ENCODE measurements at regions not wholly inside any gene's neighbourhood (a gene's known extent, or its start where the extent isn't known, plus 50 kb on each side); places are given as distances from the start of the nearest gene placed in this dataset.

DNA sequence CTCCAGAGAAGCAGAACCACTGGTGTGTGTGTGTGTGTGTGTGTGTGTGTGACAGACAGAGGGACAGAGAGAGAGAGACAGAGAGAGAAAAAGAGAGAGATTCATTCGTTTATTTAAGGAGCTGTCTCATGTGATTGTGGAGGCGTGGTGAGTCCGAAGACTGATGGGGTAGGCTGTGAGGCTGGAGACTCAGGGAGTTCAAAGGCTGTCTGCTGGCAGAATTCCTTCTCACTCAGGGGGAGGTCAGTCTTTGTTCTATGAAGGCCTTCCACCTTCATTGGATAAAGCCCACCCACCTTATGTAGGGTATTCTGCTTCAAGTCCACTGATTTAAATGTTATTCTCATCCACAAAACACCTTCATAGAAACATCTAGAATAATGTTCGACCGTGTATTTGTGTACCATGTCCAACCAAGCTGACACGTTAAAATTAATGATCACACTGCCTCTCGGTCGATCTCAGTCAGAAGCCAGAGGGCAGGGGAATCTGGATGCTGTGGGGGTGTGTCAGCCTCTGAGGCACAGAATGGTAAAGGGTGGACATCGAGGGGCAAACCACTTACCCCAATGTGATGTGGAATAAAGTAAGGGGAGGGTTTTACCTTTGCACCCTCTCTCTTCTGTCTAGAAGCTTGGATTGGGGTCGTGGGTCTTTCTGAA lies 275.6 kb downstream of the SLC4A3 start:
- Histone ChIP-seq H4K91ac (ENCODE audit: low read depth, low read length, poor library complexity) (no peak overlapping the region), H3K27ac (replicated peaks; ENCODE audit: low read length) (no peak overlapping the region), H2BK15ac (ENCODE audit: low read length) (no peak overlapping the region), H3K36me3 (replicated peaks in 1 of 2; ENCODE audit: control insufficient read depth in 2 of 2, insufficient read depth in 2 of 2, low read length in 2 of 2) (no peaks in the 10 kb centered on the region), H3K4me1 (ENCODE audit: control insufficient read depth in 2 of 2, insufficient read depth in 1 of 2, low read depth in 1 of 2, low read length in 2 of 2) (peaks cover 6 to 10% of the 10 kb centered on the region in 2 donors), H2AK5ac (ENCODE audit: low read depth, low read length) (no peak overlapping the region), H3K9ac (ENCODE audit: low read depth, low read length, poor library complexity) (no peak overlapping the region), H2BK120ac (ENCODE audit: low read depth, low read length) (no peak overlapping the region), H3K4me3 (ENCODE audit: low read length in 2 of 2) (no peak overlapping the region), H2BK12ac (ENCODE audit: low read length) (no peak overlapping the region), H2BK5ac (ENCODE audit: low read length) (no peak overlapping the region), H2AFZ (ENCODE audit: low read length) (peak overlapping the region; percentile 80), H3K4me2 (ENCODE audit: insufficient read depth, low read length, poor library complexity, severe bottlenecking) (no peak overlapping the region), H3K4ac (ENCODE audit: low read length) (no peak overlapping the region), H3K27me3 (ENCODE audit: control insufficient read depth in 3 of 3, insufficient read depth in 3 of 3, low read depth in 1 of 3, low read length in 3 of 3) (peaks cover 0 to 2% (median 0%) of the 10 kb centered on the region in 3 experiments), H4K8ac (ENCODE audit: low read depth, low read length) (no peak overlapping the region), H3K14ac (ENCODE audit: low read length) (no peak overlapping the region), H3K79me1 (ENCODE audit: low read depth, low read length) (no peaks in the 10 kb centered on the region), H3K18ac (ENCODE audit: low read length) (peak overlapping the region; percentile 24), H3K23ac (ENCODE audit: low read depth, low read length, poor library complexity) (no peak overlapping the region), H3K9me3 (replicated peaks in 1 of 2; ENCODE audit: control insufficient read depth in 2 of 2, insufficient read depth in 1 of 2, low read depth in 1 of 2, low read length in 2 of 2) (peaks cover 0 to 4% of the 10 kb centered on the region in 2 donors)
- DNase-seq (ENCODE audit: low spot score): no peak
- no CpG with 5 or more reads among the region's 10 CpGs for WGBS, 2 donors (ENCODE audit: extremely low coverage in 2 of 2, insufficient read length in 2 of 2, insufficient replicate concordance in 1 of 2)

- Histone ChIP-seq H4K91ac (ENCODE audit: low read depth, low read length, poor library complexity) (no peak overlapping the region), H2AFZ (ENCODE audit: low read length) (no peak overlapping the region)
Measured at GRCh38 chr2:219905640-219906039, 278.2 kb downstream of the SLC4A3 start.

GRCh38 chr2:219906114-219907010 lies 278.9 kb downstream of the SLC4A3 start:
- no peak overlapping the region for H2BK15ac ChIP-seq (ENCODE audit: low read length)
- no peak for DNase-seq (ENCODE audit: low spot score)
- H4K8ac ChIP-seq (ENCODE audit: low read depth, low read length): no peak overlapping the region
- no peaks in the 10 kb centered on the region for H3K9me3 ChIP-seq (replicated peaks in 1 of 2; ENCODE audit: control insufficient read depth in 2 of 2, insufficient read depth in 1 of 2, low read depth in 1 of 2, low read length in 2 of 2)
- H3K4me3 ChIP-seq (ENCODE audit: low read length in 2 of 2): no peak overlapping the region
- no peak overlapping the region for H3K4ac ChIP-seq (ENCODE audit: low read length)
- no peaks in the 10 kb centered on the region for H3K79me1 ChIP-seq (ENCODE audit: low read depth, low read length)
- H3K27me3 ChIP-seq (ENCODE audit: control insufficient read depth in 3 of 3, insufficient read depth in 3 of 3, low read depth in 1 of 3, low read length in 3 of 3): peaks cover 0 to 2% (median 0%) of the 10 kb centered on the region in 3 experiments
- H3K18ac ChIP-seq (ENCODE audit: low read length): no peak overlapping the region
- no peak overlapping the region for H2BK5ac ChIP-seq (ENCODE audit: low read length)
- no peak overlapping the region for H3K23ac ChIP-seq (ENCODE audit: low read depth, low read length, poor library complexity)
- no peak overlapping the region for H2AK5ac ChIP-seq (ENCODE audit: low read depth, low read length)
- H3K14ac ChIP-seq (ENCODE audit: low read length): no peak overlapping the region
- H4K91ac ChIP-seq (ENCODE audit: low read depth, low read length, poor library complexity): no peak overlapping the region
- peaks cover 6 to 10% of the 10 kb centered on the region in 2 donors for H3K4me1 ChIP-seq (ENCODE audit: control insufficient read depth in 2 of 2, insufficient read depth in 1 of 2, low read depth in 1 of 2, low read length in 2 of 2)
- H3K36me3 ChIP-seq (replicated peaks in 1 of 2; ENCODE audit: control insufficient read depth in 2 of 2, insufficient read depth in 2 of 2, low read length in 2 of 2): no peaks in the 10 kb centered on the region
- WGBS, 2 donors (ENCODE audit: extremely low coverage in 2 of 2, insufficient read length in 2 of 2, insufficient replicate concordance in 1 of 2): no CpG with 5 or more reads among the region's 7 CpGs
- H2BK120ac ChIP-seq (ENCODE audit: low read depth, low read length): no peak overlapping the region
- H3K9ac ChIP-seq (ENCODE audit: low read depth, low read length, poor library complexity): no peak overlapping the region
- H3K4me2 ChIP-seq (ENCODE audit: insufficient read depth, low read length, poor library complexity, severe bottlenecking): no peak overlapping the region
- no peak overlapping the region for H2BK12ac ChIP-seq (ENCODE audit: low read length)
- no peak overlapping the region for H2AFZ ChIP-seq (ENCODE audit: low read length)
- H3K27ac ChIP-seq (replicated peaks; ENCODE audit: low read length): no peak overlapping the region

More at GRCh38 chr2:219905640-219906039, 278.2 kb downstream of the SLC4A3 start:
- Histone ChIP-seq H3K36me3 (replicated peaks in 1 of 2; ENCODE audit: control insufficient read depth in 2 of 2, insufficient read depth in 2 of 2, low read length in 2 of 2) (no peaks in the 10 kb centered on the region), H3K27ac (replicated peaks; ENCODE audit: low read length) (no peak overlapping the region), H2AK5ac (ENCODE audit: low read depth, low read length) (no peak overlapping the region), H3K18ac (ENCODE audit: low read length) (no peak overlapping the region), H3K23ac (ENCODE audit: low read depth, low read length, poor library complexity) (no peak overlapping the region), H3K27me3 (ENCODE audit: control insufficient read depth in 3 of 3, insufficient read depth in 3 of 3, low read depth in 1 of 3, low read length in 3 of 3) (peaks cover 0 to 2% (median 0%) of the 10 kb centered on the region in 3 experiments), H3K4ac (ENCODE audit: low read length) (no peak overlapping the region), H3K9me3 (replicated peaks in 1 of 2; ENCODE audit: control insufficient read depth in 2 of 2, insufficient read depth in 1 of 2, low read depth in 1 of 2, low read length in 2 of 2) (no peaks in the 10 kb centered on the region), H2BK12ac (ENCODE audit: low read length) (no peak overlapping the region), H3K4me1 (ENCODE audit: control insufficient read depth in 2 of 2, insufficient read depth in 1 of 2, low read depth in 1 of 2, low read length in 2 of 2) (peaks cover 6 to 10% of the 10 kb centered on the region in 2 donors), H3K14ac (ENCODE audit: low read length) (no peak overlapping the region), H3K4me3 (ENCODE audit: low read length in 2 of 2) (no peak overlapping the region), H4K8ac (ENCODE audit: low read depth, low read length) (no peak overlapping the region), H3K9ac (ENCODE audit: low read depth, low read length, poor library complexity) (no peak overlapping the region), H2BK5ac (ENCODE audit: low read length) (no peak overlapping the region), H2BK120ac (ENCODE audit: low read depth, low read length) (no peak overlapping the region), H2BK15ac (ENCODE audit: low read length) (no peak overlapping the region), H3K4me2 (ENCODE audit: insufficient read depth, low read length, poor library complexity, severe bottlenecking) (no peak overlapping the region), H3K79me1 (ENCODE audit: low read depth, low read length) (no peaks in the 10 kb centered on the region)
- WGBS, 2 donors (ENCODE audit: extremely low coverage in 2 of 2, insufficient read length in 2 of 2, insufficient replicate concordance in 1 of 2): no CpG with 5 or more reads among the region's 2 CpGs
- DNase-seq (ENCODE audit: low spot score): no peak

GRCh38 chr2:219907011-219907365 lies 279.6 kb downstream of the SLC4A3 start:
- no peak for DNase-seq (ENCODE audit: low spot score)
- WGBS, 2 donors (ENCODE audit: extremely low coverage in 2 of 2, insufficient read length in 2 of 2, insufficient replicate concordance in 1 of 2): no CpG with 5 or more reads among the region's 4 CpGs
- no peaks in the 10 kb centered on the region for H3K9me3 ChIP-seq (replicated peaks in 1 of 2; ENCODE audit: control insufficient read depth in 2 of 2, insufficient read depth in 1 of 2, low read depth in 1 of 2, low read length in 2 of 2)
- no peak overlapping the region for H4K91ac ChIP-seq (ENCODE audit: low read depth, low read length, poor library complexity)
- no peak overlapping the region for H3K27ac ChIP-seq (replicated peaks; ENCODE audit: low read length)
- H3K18ac ChIP-seq (ENCODE audit: low read length): no peak overlapping the region
- no peak overlapping the region for H2BK12ac ChIP-seq (ENCODE audit: low read length)
- H3K79me1 ChIP-seq (ENCODE audit: low read depth, low read length): no peaks in the 10 kb centered on the region
- no peak overlapping the region for H3K9ac ChIP-seq (ENCODE audit: low read depth, low read length, poor library complexity)
- no peaks in the 10 kb centered on the region for H3K36me3 ChIP-seq (replicated peaks in 1 of 2; ENCODE audit: control insufficient read depth in 2 of 2, insufficient read depth in 2 of 2, low read length in 2 of 2)
- H2BK15ac ChIP-seq (ENCODE audit: low read length): no peak overlapping the region
- no peak overlapping the region for H3K4me3 ChIP-seq (ENCODE audit: low read length in 2 of 2)
- H2BK5ac ChIP-seq (ENCODE audit: low read length): no peak overlapping the region
- no peak overlapping the region for H2BK120ac ChIP-seq (ENCODE audit: low read depth, low read length)
- H4K8ac ChIP-seq (ENCODE audit: low read depth, low read length): no peak overlapping the region
- peaks cover 6 to 10% of the 10 kb centered on the region in 2 donors for H3K4me1 ChIP-seq (ENCODE audit: control insufficient read depth in 2 of 2, insufficient read depth in 1 of 2, low read depth in 1 of 2, low read length in 2 of 2)
- H3K4me2 ChIP-seq (ENCODE audit: insufficient read depth, low read length, poor library complexity, severe bottlenecking): no peak overlapping the region
- H2AFZ ChIP-seq (ENCODE audit: low read length): no peak overlapping the region
- no peak overlapping the region for H3K23ac ChIP-seq (ENCODE audit: low read depth, low read length, poor library complexity)
- no peak overlapping the region for H3K4ac ChIP-seq (ENCODE audit: low read length)
- no peak overlapping the region for H2AK5ac ChIP-seq (ENCODE audit: low read depth, low read length)
- peaks cover 0 to 2% (median 0%) of the 10 kb centered on the region in 3 experiments for H3K27me3 ChIP-seq (ENCODE audit: control insufficient read depth in 3 of 3, insufficient read depth in 3 of 3, low read depth in 1 of 3, low read length in 3 of 3)
- H3K14ac ChIP-seq (ENCODE audit: low read length): no peak overlapping the region

All from neuronal stem cell (in vitro differentiated cells).